ENCODE measurements at regions not wholly inside any gene's neighbourhood (a gene's known extent, or its start where the extent isn't known, plus 50 kb on each side); places are given as distances from the start of the nearest gene placed in this dataset.

DNA sequence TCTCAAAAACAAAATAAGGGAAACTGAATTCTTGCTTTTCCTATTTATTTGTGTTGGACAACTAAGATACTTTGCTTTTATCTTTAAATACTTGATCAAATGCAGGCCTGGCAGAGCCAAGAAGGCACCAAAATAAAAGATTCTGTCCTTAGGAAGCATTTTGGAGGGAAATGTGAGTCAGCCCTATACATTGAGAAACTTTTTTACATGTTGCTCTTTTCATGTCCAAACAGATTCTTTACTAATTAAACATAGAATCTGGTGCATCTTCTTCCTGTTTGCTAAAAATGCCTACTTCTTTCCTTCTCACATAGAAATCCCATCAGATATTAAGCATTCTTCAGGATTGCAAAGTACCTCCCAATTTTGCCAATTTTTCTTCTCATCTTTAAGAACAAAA lies 1160.4 kb downstream of the EFNA5 start (continued):
- TF ChIP-seq, protein P1, sequence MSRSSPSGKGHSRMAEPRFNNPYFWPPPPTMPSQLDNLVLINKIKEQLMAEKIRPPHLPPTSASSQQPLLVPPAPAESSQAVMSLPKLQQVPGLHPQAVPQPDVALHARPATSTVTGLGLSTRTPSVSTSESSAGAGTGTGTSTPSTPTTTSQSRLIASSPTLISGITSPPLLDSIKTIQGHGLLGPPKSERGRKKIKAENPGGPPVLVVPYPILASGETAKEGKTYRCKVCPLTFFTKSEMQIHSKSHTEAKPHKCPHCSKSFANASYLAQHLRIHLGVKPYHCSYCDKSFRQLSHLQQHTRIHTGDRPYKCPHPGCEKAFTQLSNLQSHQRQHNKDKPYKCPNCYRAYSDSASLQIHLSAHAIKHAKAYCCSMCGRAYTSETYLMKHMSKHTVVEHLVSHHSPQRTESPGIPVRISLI (tag by site-specific recombination; IDR thresholded peaks at IDR 0.05): no peak

- Histone ChIP-seq H3K36me3 (ENCODE audit: control insufficient read depth in 2 of 2, insufficient read depth in 1 of 2, low read length in 2 of 2) (no peaks in the 10 kb centered on the region), H3K27ac (ENCODE audit: extremely low read depth, low read depth, low read length) (no peak overlapping the region), H3K9me3 (ENCODE audit: control insufficient read depth, insufficient read depth, low read depth, low read length) (no peaks in the 10 kb centered on the region), H3K4me3 (ENCODE audit: low read depth, low read length) (no peak overlapping the region), H3K4me1 (ENCODE audit: control insufficient read depth, insufficient read depth, low read length) (no peaks in the 10 kb centered on the region)
- POLR2A ChIA-PET: no interaction called here
- TF ChIP-seq TRIM28 (IDR thresholded peaks at IDR 0.05; ENCODE audit: borderline replicate concordance, low read length) (no peak), ZNF23 (tag by site-specific recombination; IDR thresholded peaks at IDR 0.05; ENCODE audit: borderline replicate concordance) (no peak), MYNN (tag by site-specific recombination; IDR thresholded peaks at IDR 0.05; ENCODE audit: borderline replicate concordance) (no peak)
- CTCF ChIA-PET: no interaction called here
Observed at GRCh38 chr5:106508894-106509293, 1161.8 kb downstream of the EFNA5 start.

GRCh38 chr5:106493910-106494309 lies 1176.8 kb downstream of the EFNA5 start:
- Histone ChIP-seq H3K27ac (ENCODE audit: extremely low read depth, low read depth, low read length) (no peak overlapping the region), H3K4me1 (ENCODE audit: control insufficient read depth, insufficient read depth, low read length) (no peaks in the 10 kb centered on the region), H3K9me3 (ENCODE audit: control insufficient read depth, insufficient read depth, low read depth, low read length) (no peaks in the 10 kb centered on the region), H3K36me3 (ENCODE audit: control insufficient read depth in 2 of 2, insufficient read depth in 1 of 2, low read length in 2 of 2) (no peaks in the 10 kb centered on the region), H3K4me3 (ENCODE audit: low read depth, low read length) (no peak overlapping the region)
- TF ChIP-seq ZNF24 (tag by site-specific recombination; IDR thresholded peaks at IDR 0.05): no peak
- no peak for TF ChIP-seq MYNN (tag by site-specific recombination; IDR thresholded peaks at IDR 0.05; ENCODE audit: borderline replicate concordance)
- TF ChIP-seq ZNF549 (tag by site-specific recombination; IDR thresholded peaks at IDR 0.05): peak; percentile 95
- no peak for TF ChIP-seq ZNF302 (tag by site-specific recombination; IDR thresholded peaks at IDR 0.05; ENCODE audit: low read depth)
- no peak for TF ChIP-seq ZNF521 (tag by site-specific recombination; IDR thresholded peaks at IDR 0.05)
- no peak for TF ChIP-seq SETDB1 (IDR thresholded peaks at IDR 0.05; ENCODE audit: insufficient read length, low read length)
- POLR2A ChIA-PET: no interaction called here
- CTCF ChIA-PET: no interaction called here

GRCh38 chr5:106489004-106489403 lies 1181.7 kb downstream of the EFNA5 start:
- no peak overlapping the region for H3K27ac ChIP-seq (ENCODE audit: extremely low read depth, low read depth, low read length)
- CTCF ChIA-PET: no interaction called here
- TF ChIP-seq, protein P2, sequence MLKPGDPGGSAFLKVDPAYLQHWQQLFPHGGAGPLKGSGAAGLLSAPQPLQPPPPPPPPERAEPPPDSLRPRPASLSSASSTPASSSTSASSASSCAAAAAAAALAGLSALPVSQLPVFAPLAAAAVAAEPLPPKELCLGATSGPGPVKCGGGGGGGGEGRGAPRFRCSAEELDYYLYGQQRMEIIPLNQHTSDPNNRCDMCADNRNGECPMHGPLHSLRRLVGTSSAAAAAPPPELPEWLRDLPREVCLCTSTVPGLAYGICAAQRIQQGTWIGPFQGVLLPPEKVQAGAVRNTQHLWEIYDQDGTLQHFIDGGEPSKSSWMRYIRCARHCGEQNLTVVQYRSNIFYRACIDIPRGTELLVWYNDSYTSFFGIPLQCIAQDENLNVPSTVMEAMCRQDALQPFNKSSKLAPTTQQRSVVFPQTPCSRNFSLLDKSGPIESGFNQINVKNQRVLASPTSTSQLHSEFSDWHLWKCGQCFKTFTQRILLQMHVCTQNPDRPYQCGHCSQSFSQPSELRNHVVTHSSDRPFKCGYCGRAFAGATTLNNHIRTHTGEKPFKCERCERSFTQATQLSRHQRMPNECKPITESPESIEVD (tag by site-specific recombination; IDR thresholded peaks at IDR 0.05): no peak
- TF ChIP-seq ZNF302 (tag by site-specific recombination; IDR thresholded peaks at IDR 0.05; ENCODE audit: low read depth): no peak
- TF ChIP-seq ZNF645 (tag by site-specific recombination; IDR thresholded peaks at IDR 0.05): no peak
- no peak for TF ChIP-seq ZNF211 (tag by site-specific recombination; IDR thresholded peaks at IDR 0.05; ENCODE audit: low read depth)
- no peak for TF ChIP-seq ZNF585B (tag by site-specific recombination; IDR thresholded peaks at IDR 0.05)
- no peak for TF ChIP-seq ZNF777 (tag by site-specific recombination; IDR thresholded peaks at IDR 0.05; ENCODE audit: borderline replicate concordance)
- no peak for TF ChIP-seq ZFP41 (tag by site-specific recombination; IDR thresholded peaks at IDR 0.05; ENCODE audit: borderline replicate concordance)
- TF ChIP-seq ZNF747 (tag by site-specific recombination; IDR thresholded peaks at IDR 0.05): no peak

More at GRCh38 chr5:106489004-106489403, 1181.7 kb downstream of the EFNA5 start:
- POLR2A ChIA-PET: no interaction called here
- Histone ChIP-seq H3K4me3 (ENCODE audit: low read depth, low read length) (no peak overlapping the region), H3K4me1 (ENCODE audit: control insufficient read depth, insufficient read depth, low read length) (no peaks in the 10 kb centered on the region), H3K9me3 (ENCODE audit: control insufficient read depth, insufficient read depth, low read depth, low read length) (no peaks in the 10 kb centered on the region), H3K36me3 (ENCODE audit: control insufficient read depth in 2 of 2, insufficient read depth in 1 of 2, low read length in 2 of 2) (no peaks in the 10 kb centered on the region)

Measured in HEK293 (cell line).